PC-9 (cell line): ENCODE measurements at regions not wholly inside any gene's neighbourhood (a gene's known extent, or its start where the extent isn't known, plus 50 kb on each side); places are given as distances from the start of the nearest gene placed in this dataset.

ENCODE experiments used
- BruUV-seq: library from RNA; stranded (reverse); fragments of 400-500 nt; replicated peaks from 2 replicates; lab custom pipeline; 2021; lab: Mats Ljungman, UMichigan
- CTCF ChIA-PET: fragments of 300-600 bp; sonication (Branson Sonifier 250); formaldehyde crosslinking; loops from one replicate; lab custom pipeline; 2022; ENCODE audit warnings: antibody characterized with exemption; lab: Charles Lee
- POLR2A ChIA-PET: fragments of 300-600 bp; sonication (Branson Sonifier 250); formaldehyde crosslinking; loops from one replicate; lab custom pipeline; 2022; ENCODE audit warnings: antibody characterized with exemption; ENCODE audit not compliant: unreplicated experiment; lab: Charles Lee
- DNase-seq, 2 experiments: peaks; one replicate each; pipeline versions ENCODE4 v3.0.0 to v3.0.0-alpha.2; 2015 to 2022; ENCODE audit warnings: mixed read lengths in 1 of 2
- H2AFZ ChIP-seq: fragments of 200-600 bp; sonication (generic); 2 replicates; pipeline ENCODE4 v1.8.1; 2017; ENCODE audit warnings: antibody characterized with exemption
- H3F3A ChIP-seq: fragments of 200-600 bp; sonication (generic); 2 replicates; pipeline ENCODE4 v1.8.1; 2017; ENCODE audit warnings: antibody characterized with exemption, mild to moderate bottlenecking, low read depth; ENCODE audit not compliant: insufficient read depth
- H3K27ac ChIP-seq: fragments of 200-600 bp; sonication (generic); 2 replicates; pipeline ENCODE4 v1.6.1; 2016; ENCODE audit warnings: mixed run types
- H3K27me3 ChIP-seq: fragments of 200-600 bp; sonication (generic); 2 replicates; pipeline ENCODE4 v1.6.1; 2016; ENCODE audit warnings: low read depth, mixed run types; ENCODE audit not compliant: insufficient read depth
- H3K36me3 ChIP-seq: fragments of 200-600 bp; sonication (generic); 2 replicates; pipeline ENCODE4 v1.6.1; 2016; ENCODE audit warnings: low read depth, mixed run types
- H3K4me1 ChIP-seq: fragments of 200-600 bp; sonication (generic); replicated peaks from 2 replicates; pipeline ENCODE4 v1.6.1; 2016; ENCODE audit warnings: mixed run types; ENCODE audit not compliant: insufficient read depth
- H3K4me2 ChIP-seq: fragments of 200-600 bp; sonication (generic); 2 replicates; pipeline ENCODE4 v1.6.1; 2017; ENCODE audit warnings: mixed run types
- H3K4me3 ChIP-seq: fragments of 200-600 bp; sonication (generic); 2 replicates; pipeline ENCODE4 v1.6.1; 2016; ENCODE audit warnings: mixed run types
- H3K79me2 ChIP-seq: fragments of 200-600 bp; sonication (generic); 2 replicates; pipeline ENCODE4 v1.6.1; 2017; ENCODE audit warnings: low read depth, mixed run types
- H3K9me2 ChIP-seq: fragments of 200-600 bp; sonication (generic); 2 replicates; pipeline ENCODE4 v1.8.1; 2017; ENCODE audit warnings: mild to moderate bottlenecking; ENCODE audit not compliant: insufficient read depth
- H3K9me3 ChIP-seq: fragments of 200-600 bp; sonication (generic); 2 replicates; pipeline ENCODE4 v1.8.1; 2016; ENCODE audit warnings: low read depth; ENCODE audit not compliant: insufficient read depth
- H4K20me1 ChIP-seq: fragments of 200-600 bp; sonication (generic); 2 replicates; pipeline ENCODE4 v1.8.1; 2017; ENCODE audit not compliant: insufficient read depth
- CTCF ChIP-seq: fragments of 200-600 bp; sonication (generic); conservative IDR thresholded peaks from 2 replicates; pipeline ENCODE4 v1.6.1; 2017; ENCODE audit warnings: mixed run types, antibody characterized with exemption, mild to moderate bottlenecking, moderate library complexity
- EZH2 ChIP-seq: fragments of 200-600 bp; sonication (generic); IDR thresholded peaks from 2 replicates; pipeline ENCODE4 v1.8.0; 2017; ENCODE audit warnings: antibody characterized with exemption, low read depth
- intact Hi-C: fragments of 100-400 bp; cut with micrococcal nuclease; formaldehyde crosslinking; loops from one replicate; pipeline ENCODE4 v1.10.0; 2022; ENCODE audit not compliant: unreplicated experiment

GRCh38 chr4:38243388-38244053, 283.3 kb downstream of the PTTG2 start:
- Histone ChIP-seq H3K4me2 (no peak overlapping the region), H3K27ac (no peak overlapping the region), H3K27me3 (no peaks in the 10 kb centered on the region), H3K4me3 (no peak overlapping the region), H4K20me1 (no peaks in the 10 kb centered on the region), H3K9me3 (peaks cover 3% of the 10 kb centered on the region; the same call in 1 of the 2 replicates), H3K36me3 (no peaks in the 10 kb centered on the region), H3K9me2 (no peaks in the 10 kb centered on the region), H3K4me1 (peaks cover 8% of the 10 kb centered on the region; the same call in 1 of the 2 replicates), H3K79me2 (no peaks in the 10 kb centered on the region), H2AFZ (no peak overlapping the region), H3F3A (no peaks in the 10 kb centered on the region)
- ChIA-PET CTCF (no interaction called here), POLR2A (interaction anchor here (0.7 kb wide), 1 partner anchor 55 kb away, joined by 7 read pairs; no protein-coding TSS in a partner anchor)
- no peak for DNase-seq
- no TSS peak for BruUV-seq
- intact Hi-C loops = no loop called here
- TF ChIP-seq CTCF (no peak), EZH2 (no peak)

- Histone ChIP-seq H3F3A (0 out of 2 replicates have a peak, but pooled peaks cover 5% of the 10 kb centered on the region), H4K20me1 (no peaks in the 10 kb centered on the region), H3K27me3 (no peaks in the 10 kb centered on the region), H3K9me3 (no peaks in the 10 kb centered on the region; the same call in 1 of the 2 replicates), H2AFZ (no peak overlapping the region), H3K27ac (no peak overlapping the region), H3K4me1 (peaks cover 2% of the 10 kb centered on the region; the same call in 1 of the 2 replicates), H3K4me2 (no peak overlapping the region), H3K4me3 (no peak overlapping the region), H3K36me3 (0 out of 2 replicates have a peak, but pooled peaks cover 4% of the 10 kb centered on the region), H3K9me2 (no peaks in the 10 kb centered on the region), H3K79me2 (no peaks in the 10 kb centered on the region)
- no peak for DNase-seq
- no TSS peak for BruUV-seq
- intact Hi-C loops = no loop called here
- ChIA-PET POLR2A (no interaction called here), CTCF (no interaction called here)
- no peak for TF ChIP-seq CTCF
- no peak for TF ChIP-seq EZH2
Measured at GRCh38 chr4:38254825-38255224, 294.6 kb downstream of the PTTG2 start.

GRCh38 chr4:38255572-38255971, 295.4 kb downstream of the PTTG2 start:
- ChIA-PET CTCF (no interaction called here), POLR2A (no interaction called here)
- H3K27me3 ChIP-seq = no peaks in the 10 kb centered on the region
- intact Hi-C loops = no loop called here
- H3K79me2 ChIP-seq = no peaks in the 10 kb centered on the region
- no peak overlapping the region for H2AFZ ChIP-seq
- no peaks in the 10 kb centered on the region for H3K9me2 ChIP-seq
- BruUV-seq = no TSS peak
- DNase-seq = no peak
- 0 out of 2 replicates have a peak, but pooled peaks cover 5% of the 10 kb centered on the region for H3F3A ChIP-seq
- no peaks in the 10 kb centered on the region for H4K20me1 ChIP-seq
- TF ChIP-seq CTCF = no peak
- TF ChIP-seq EZH2 = no peak
- peaks cover 6% of the 10 kb centered on the region; the same call in 1 of the 2 replicates for H3K4me1 ChIP-seq
- H3K4me3 ChIP-seq = no peak overlapping the region
- no peak overlapping the region for H3K4me2 ChIP-seq
- H3K27ac ChIP-seq = no peak overlapping the region
- H3K36me3 ChIP-seq = 0 out of 2 replicates have a peak, but pooled peaks cover 4% of the 10 kb centered on the region
- H3K9me3 ChIP-seq = no peaks in the 10 kb centered on the region
